ENCODE measurements at regions not wholly inside any gene's neighbourhood (a gene's known extent, or its start where the extent isn't known, plus 50 kb on each side); places are given as distances from the start of the nearest gene placed in this dataset.

- DNase-seq (ENCODE audit: low read depth): no peak
Measured at GRCh38 chr10:1882728-1883127, 145.4 kb upstream of the ADARB2 start.

DNA sequence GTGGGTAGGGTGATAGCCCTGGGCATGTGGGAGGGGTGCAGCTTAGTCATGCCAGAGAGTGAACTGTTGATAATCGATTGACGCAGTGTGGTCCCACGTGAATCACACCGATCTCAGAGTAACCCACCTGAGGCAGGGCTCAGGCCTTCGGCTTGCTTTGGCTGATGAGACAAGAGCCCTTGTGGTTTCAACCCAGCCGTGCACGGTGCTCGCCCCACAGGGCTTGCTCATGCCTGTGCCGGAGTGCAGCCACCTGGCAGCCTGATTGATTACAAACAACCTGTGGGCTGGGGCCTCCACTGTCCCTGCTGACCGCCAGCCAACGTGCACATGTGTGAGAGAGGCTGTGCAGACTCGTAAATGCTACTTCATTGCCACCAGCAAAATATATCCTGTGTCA, 144.9 kb upstream of the ADARB2 start:
- no peak for DNase-seq (ENCODE audit: low read depth)

DNA sequence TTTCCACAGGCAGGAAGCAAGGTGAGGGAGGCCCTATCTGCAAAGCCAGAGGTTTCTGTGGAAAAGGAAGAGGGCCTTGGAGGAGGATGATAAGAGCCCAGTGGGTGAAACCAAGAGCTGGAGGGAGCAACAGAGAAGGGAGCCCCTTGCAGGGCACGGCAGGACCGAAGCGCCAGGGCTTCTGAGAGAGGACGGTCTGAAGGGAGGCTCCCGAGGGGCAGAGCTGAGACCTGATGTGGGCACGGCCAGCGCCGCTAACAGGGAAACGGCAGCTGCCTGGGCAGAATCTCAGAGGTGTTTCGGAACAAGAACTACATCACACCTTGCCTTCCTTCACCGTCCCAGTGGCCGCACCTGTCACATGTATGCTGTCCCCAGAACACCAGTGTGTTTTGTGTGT, 144.3 kb upstream of the ADARB2 start:
- DNase-seq (ENCODE audit: low read depth): no peak

- DNase-seq (ENCODE audit: low read depth): no peak
Measured at GRCh38 chr10:1874533-1874932, 137.2 kb upstream of the ADARB2 start.

DNA sequence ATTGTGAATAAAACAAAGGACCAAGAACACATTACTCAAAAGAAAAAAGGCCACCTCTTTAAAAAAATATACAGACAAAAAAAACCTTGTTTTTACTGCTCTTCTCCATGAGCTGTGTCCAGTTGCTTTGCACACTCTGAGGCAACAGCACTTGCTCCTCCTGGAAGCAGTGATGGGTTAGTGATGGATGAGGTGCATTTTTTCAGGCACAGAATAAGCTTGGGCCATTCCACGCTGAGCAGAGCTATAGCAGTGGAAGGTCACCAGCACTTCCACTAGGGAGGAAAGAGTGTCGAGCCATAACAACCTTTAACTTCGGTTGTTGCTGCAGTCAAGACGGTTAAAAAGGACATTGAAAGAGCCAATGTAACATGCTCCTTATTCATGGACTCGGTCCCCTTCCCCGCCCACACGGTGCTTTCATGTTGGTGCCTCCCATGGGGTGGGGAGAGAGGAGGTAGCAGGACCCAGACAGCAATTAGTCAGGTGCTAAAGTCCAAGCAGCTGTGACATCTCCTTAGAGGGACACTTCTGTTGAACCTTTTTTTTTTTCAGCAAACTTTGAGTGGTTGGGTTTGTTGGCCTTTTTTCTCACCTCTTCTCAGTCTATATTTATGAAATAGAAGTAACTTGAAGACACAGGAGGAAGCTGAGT, 136.5 kb upstream of the ADARB2 start:
- DNase-seq (ENCODE audit: low read depth): no peak

- no peak for DNase-seq (ENCODE audit: low read depth)
Measured at GRCh38 chr10:1872151-1872726, 134.9 kb upstream of the ADARB2 start.

DNA sequence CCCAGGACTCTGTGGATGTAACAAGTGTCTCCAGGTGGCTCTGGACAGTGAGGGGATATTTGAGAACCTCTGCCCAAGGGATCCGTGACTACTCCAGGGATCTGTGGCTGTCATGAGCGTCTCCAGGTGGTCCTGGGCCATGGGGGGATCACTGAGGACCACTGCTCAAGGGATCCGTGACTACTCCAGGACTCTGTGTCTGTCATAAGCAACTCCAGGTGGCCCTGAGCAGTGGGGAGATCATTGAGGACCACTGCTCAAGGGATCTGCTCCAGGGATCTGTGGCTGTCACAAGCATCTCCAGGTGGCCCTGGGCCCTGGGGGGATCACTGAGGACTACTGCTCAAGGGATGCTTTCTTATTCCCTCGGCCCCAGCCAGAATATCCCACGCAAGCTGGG, 133.2 kb upstream of the ADARB2 start:
- no peak for DNase-seq (ENCODE audit: low read depth)

- no peak for DNase-seq (ENCODE audit: low read depth)
Measured at GRCh38 chr10:1869861-1870260, 132.5 kb upstream of the ADARB2 start.

DNA sequence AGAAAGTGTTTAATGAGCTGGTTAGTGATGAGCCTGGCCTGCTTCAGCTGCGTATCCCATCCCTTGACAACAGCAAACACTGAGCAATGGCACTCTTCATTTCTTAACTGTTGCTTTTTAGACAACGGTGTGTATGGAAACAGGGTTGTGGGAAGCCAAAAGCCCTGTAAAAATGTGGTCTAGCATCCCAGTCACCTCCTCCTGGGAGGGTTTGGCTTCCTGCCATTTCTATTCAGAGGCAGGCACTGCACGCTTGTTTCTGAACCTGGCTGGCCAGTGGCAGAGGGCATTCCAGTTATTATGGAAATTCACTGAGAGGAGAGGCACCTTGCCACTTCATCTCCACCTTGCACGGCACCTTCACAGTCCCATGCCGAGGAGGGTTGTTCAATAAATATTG, 123.0 kb upstream of the ADARB2 start:
- peak; percentile 67 for DNase-seq (ENCODE audit: low read depth)

- DNase-seq (ENCODE audit: low read depth): no peak
Measured at GRCh38 chr10:1858547-1858946, 121.2 kb upstream of the ADARB2 start.

GRCh38 chr10:1858048-1858447, 120.7 kb upstream of the ADARB2 start:
- no peak for DNase-seq (ENCODE audit: low read depth)

DNA sequence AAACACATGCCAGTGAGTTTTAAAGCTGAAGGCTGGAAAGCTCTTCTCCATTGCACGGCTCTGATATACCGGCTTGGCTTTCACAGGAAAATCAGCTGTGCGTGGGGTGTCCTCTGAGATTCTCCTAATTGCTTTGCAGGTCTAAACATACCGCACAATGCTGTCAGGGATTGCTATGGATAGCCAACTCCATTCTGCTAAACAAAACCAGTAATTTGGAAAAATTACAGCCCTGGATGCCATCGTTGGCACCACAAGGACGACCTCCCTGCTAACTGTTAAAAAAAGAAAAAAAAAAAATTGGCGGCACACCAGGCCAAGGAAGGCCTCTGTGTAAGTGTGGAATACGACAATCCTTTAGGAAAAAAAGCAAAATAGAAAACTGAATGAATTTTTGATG, 118.6 kb upstream of the ADARB2 start:
- no peak for DNase-seq (ENCODE audit: low read depth)

DNA sequence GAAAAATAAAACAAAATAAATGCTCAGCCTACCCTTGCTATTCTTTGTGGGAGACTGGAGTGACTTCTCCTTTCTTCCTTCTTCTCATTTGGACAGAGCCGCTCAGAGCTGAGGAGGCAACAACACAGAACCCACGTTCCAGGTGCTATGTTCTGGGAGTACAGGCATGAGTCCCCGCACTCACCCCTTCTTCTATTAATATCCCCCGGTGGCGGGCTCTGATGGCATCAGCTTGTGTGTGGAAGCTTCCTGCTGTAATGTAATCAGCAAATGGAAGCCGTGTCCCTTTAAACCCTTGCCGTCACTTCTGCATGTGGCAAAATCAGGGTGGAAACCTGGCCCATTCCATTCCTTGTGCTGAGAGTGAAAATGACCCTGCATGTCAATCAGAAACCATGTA, 116.9 kb upstream of the ADARB2 start:
- no peak for DNase-seq (ENCODE audit: low read depth)

DNA sequence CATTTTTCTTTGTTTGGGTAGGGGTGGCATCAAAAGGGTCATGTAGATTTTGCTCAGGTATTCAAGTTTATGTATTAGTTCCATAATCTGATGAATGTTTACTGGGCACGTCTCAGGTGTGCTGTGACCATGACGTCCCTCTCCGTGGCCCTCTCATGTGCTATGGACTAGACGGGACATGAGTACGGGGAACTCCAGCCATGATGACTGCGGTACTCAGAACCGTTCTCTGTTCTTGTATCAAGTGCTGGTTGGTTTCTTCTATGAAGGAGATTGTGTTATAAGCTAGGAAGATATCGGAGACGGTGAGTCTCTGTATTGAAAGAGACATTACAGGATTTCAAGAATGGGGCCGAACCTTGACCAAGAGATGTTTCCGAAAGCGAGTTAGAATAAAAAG, 116.5 kb upstream of the ADARB2 start:
- no peak for DNase-seq (ENCODE audit: low read depth)

- no peak for DNase-seq (ENCODE audit: low read depth)
Measured at GRCh38 chr10:1852841-1853240, 115.5 kb upstream of the ADARB2 start.

DNA sequence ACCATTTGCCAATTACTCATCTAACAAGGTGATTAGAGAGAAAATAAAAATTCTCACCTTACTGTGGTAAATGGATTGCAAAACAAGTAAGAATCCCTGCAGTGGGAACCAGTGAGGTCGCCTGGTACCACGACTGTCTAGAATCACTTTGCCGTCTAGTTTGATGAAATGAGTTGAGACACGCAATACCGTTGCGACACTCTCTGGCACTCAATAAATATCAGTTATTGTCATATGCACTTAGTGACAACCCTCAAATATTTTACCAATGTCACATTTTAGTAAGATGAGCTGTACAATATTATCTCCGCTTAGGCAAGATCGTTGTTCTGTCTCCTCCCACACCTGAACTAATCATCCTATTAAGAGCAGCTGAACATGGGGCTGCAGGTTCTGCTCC, 114.4 kb upstream of the ADARB2 start:
- no peak for DNase-seq (ENCODE audit: low read depth)

GRCh38 chr10:1850971-1851527, 113.7 kb upstream of the ADARB2 start:
- DNase-seq (ENCODE audit: low read depth): no peak

DNA sequence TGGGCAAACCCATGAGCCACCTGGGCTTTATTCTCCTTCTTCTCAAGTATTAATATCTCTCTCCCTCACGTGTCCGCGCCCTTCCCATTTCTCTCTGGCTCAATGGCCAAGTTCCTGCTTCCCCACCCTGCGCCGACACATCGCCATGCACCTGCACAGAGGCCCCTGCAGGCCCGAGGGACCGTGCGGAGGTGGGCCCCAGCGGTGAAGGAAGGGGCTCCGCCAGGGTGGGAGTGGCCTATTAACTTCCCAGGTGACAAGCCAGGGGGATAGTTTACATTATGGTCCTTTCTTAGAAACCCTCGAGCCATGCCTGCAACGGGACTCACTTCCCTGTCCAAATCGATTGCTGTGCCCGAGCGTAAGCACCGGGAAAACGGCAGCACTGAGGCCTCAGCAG, 110.0 kb upstream of the ADARB2 start:
- DNase-seq (ENCODE audit: low read depth): no peak

- DNase-seq (ENCODE audit: low read depth): no peak
Measured at GRCh38 chr10:1846032-1846431, 108.7 kb upstream of the ADARB2 start.

DNA sequence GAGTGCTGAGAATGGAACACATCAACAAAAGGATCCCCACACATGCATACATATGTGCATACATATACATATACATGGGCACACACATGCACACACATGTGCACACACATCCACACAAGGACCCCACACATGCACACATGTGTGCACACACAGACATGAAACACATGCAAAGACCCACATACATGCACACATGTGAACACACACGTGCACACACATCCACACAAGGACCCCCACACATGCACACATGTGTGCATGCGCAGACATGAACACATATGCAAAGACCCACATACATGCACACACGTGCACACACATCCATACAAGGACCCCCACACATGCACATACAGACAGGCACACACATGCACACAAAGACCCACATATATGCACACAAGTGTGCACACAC, 104.4 kb upstream of the ADARB2 start:
- no peak for DNase-seq (ENCODE audit: low read depth)

GRCh38 chr10:1829712-1830111, 92.4 kb upstream of the ADARB2 start:
- DNase-seq (ENCODE audit: low read depth): no peak

- no peak for DNase-seq (ENCODE audit: low read depth)
Measured at GRCh38 chr10:1824928-1825327, 87.6 kb upstream of the ADARB2 start.

GRCh38 chr10:1814556-1814955, 77.2 kb upstream of the ADARB2 start:
- DNase-seq (ENCODE audit: low read depth): no peak
